ENCODE measurements at regions not wholly inside any gene's neighbourhood (a gene's known extent, or its start where the extent isn't known, plus 50 kb on each side); places are given as distances from the start of the nearest gene placed in this dataset.

GRCh38 chr1:4928186-4928585 is 273.8 kb downstream of the AJAP1 start:
- TF ChIP-seq FOXM1 (IDR thresholded peaks at IDR 0.05; ENCODE audit: borderline replicate concordance) = no peak
- TF ChIP-seq BHLHE40 (IDR thresholded peaks at IDR 0.05; ENCODE audit: borderline replicate concordance) = no peak
- TF ChIP-seq SP1 (IDR thresholded peaks at IDR 0.05) = no peak
- TF ChIP-seq PKNOX1 (IDR thresholded peaks at IDR 0.05) = no peak
- TF ChIP-seq L3MBTL2 (conservative IDR thresholded peaks at IDR 0.05) = no peak
- no peak for TF ChIP-seq ZNF384 (IDR thresholded peaks at IDR 0.05)
- no peak for TF ChIP-seq HDGF (IDR thresholded peaks at IDR 0.05; ENCODE audit: borderline replicate concordance)
- TF ChIP-seq NFRKB (IDR thresholded peaks at IDR 0.05) = no peak
- no peak for TF ChIP-seq FOXK2 (IDR thresholded peaks at IDR 0.05)
- TF ChIP-seq SUZ12 (IDR thresholded peaks at IDR 0.05) = no peak
- no peak for TF ChIP-seq ARNT (IDR thresholded peaks at IDR 0.05)

All from HEK293T (cell line).